GM10266 (cell line): ENCODE measurements at regions not wholly inside any gene's neighbourhood (a gene's known extent, or its start where the extent isn't known, plus 50 kb on each side); places are given as distances from the start of the nearest gene placed in this dataset.

Source experiments
- DNase-seq: peaks from one replicate; pipeline ENCODE4 v3.0.0; 2012; ENCODE audit errors: extremely low spot score
- TF ChIP-seq, protein P1 (sequence below): IDR thresholded peaks from 2 replicates; pipeline ENCODE4 v1.5.1; 2012; ENCODE audit warnings: mild to moderate bottlenecking, low read depth; ENCODE audit not compliant: control insufficient read depth, insufficient read depth; ENCODE audit errors: missing control alignments

DNA sequence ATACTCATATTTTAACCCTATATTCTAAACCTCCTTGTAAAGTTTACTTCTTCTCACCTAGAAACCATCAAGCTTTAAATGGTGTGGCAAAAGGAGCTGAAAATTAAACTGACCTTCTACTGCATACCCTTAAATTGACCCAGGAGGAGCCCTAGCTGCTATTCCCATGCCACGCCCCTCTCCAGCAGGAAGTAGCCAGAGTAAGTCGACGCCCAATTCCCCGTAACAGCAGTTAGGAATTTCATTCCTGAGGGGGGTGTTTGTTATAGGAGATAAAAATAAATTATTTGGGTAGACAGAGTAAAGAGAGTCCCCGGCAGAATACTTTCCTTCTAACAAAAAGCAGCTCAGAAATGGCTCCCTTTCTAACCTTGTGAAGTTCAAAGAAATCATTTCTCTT lies 111.8 kb upstream of the FAM174A start:
- DNase-seq, result no peak
- TF ChIP-seq, protein P1, sequence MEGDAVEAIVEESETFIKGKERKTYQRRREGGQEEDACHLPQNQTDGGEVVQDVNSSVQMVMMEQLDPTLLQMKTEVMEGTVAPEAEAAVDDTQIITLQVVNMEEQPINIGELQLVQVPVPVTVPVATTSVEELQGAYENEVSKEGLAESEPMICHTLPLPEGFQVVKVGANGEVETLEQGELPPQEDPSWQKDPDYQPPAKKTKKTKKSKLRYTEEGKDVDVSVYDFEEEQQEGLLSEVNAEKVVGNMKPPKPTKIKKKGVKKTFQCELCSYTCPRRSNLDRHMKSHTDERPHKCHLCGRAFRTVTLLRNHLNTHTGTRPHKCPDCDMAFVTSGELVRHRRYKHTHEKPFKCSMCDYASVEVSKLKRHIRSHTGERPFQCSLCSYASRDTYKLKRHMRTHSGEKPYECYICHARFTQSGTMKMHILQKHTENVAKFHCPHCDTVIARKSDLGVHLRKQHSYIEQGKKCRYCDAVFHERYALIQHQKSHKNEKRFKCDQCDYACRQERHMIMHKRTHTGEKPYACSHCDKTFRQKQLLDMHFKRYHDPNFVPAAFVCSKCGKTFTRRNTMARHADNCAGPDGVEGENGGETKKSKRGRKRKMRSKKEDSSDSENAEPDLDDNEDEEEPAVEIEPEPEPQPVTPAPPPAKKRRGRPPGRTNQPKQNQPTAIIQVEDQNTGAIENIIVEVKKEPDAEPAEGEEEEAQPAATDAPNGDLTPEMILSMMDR, result no peak

DNA sequence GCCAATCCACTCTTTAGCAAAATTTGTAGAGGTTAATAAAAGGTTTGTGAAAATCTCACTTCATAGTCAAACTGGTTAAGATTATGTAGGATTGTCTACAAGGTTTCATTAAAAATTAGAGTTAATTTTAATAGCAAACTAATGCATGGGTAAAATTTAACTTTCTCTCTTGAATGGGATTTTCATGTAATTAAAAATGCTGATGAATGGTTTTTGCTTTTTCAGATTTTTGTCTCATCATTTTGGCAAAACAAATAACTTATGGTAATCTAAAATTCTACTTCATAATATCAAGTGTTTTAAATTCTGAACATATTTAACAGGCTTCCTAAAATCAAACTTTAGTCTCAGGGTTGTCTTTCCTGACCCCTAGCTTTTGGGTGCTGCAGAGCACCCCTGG lies 113.8 kb upstream of the FAM174A start:
- DNase-seq, result no peak
- TF ChIP-seq, protein P1, result no peak

DNA sequence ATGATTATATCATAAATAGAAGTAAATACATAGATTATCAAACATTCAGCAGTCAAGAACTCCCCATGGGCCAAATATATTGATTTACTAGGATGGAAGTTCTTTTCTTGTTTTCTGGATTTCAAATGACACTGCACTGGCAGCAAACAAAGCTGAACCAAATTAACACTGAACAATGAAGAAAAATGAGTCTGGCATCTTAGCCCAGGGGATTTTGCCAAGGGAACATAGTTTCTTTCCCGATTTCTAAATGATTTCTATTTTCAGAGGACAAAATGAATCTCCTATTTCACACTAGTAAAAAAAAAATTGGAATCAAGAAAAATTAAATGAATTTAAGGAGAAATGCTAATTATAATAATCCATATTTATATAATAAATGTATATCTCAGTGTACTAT lies 116.9 kb upstream of the FAM174A start:
- no peak for DNase-seq
- TF ChIP-seq, protein P1, result no peak

DNA sequence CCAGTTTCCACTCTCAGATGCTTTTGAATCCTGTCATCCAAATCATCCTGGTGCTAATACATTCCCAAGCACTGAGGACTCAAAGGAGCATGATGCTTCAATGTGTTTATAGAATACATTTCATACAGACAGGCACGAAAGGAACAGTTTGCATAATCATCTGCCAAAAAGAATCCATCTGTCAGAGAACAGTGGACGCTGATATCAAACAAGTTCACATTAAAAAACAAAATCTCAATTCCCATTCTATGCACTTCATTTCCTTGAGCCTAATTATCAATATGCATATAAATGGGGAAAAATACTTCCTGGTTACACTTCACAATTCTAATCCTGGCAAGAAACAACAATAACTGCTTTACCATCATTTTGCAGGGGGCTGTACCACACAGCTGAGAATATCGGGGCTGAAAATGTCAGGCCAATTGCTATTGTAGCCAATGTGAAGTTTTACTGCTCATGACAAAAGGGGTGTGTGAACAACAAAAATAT lies 125.5 kb upstream of the FAM174A start:
- TF ChIP-seq, protein P1, result no peak
- no peak for DNase-seq

DNA sequence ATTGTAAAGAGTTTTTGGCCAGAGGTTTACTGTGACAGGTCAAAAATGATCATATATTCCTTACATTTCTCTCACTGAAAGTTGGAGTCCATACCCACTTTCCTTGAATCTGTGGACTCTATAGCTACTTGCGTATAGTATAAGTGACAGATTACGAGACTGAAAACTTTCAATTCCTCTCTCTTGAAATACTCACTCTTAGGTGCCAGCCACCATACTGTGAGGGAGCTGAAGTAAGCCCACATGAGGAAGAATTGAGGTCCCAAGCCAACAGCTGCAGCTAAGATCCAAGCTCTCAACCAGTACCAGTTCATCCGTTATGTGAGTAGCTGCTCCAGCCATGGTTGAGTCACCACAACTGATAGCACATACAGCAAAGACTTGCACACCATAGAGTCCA lies 128.1 kb upstream of the FAM174A start:
- TF ChIP-seq, protein P1, result no peak
- DNase-seq, result no peak

DNA sequence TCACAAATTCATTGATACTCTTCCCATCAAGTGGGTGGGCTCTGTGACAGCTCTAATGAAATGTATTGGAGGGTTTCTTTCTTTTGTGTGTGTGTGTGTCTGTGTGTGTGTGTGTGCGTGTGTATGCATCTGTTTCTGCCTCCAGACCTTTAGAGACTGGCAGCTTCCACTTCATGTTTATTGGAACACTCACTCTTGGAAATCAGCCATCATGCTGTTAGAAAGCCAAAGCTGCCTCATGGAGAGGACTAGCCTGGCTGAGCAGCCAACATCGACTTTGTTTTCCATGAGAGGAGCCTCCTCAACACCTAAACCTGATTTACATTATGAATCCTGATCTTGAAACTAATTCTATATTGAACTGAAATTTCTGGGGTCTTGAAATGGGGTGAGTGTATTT lies 128.5 kb upstream of the FAM174A start:
- TF ChIP-seq, protein P1, result no peak
- no peak for DNase-seq

DNA sequence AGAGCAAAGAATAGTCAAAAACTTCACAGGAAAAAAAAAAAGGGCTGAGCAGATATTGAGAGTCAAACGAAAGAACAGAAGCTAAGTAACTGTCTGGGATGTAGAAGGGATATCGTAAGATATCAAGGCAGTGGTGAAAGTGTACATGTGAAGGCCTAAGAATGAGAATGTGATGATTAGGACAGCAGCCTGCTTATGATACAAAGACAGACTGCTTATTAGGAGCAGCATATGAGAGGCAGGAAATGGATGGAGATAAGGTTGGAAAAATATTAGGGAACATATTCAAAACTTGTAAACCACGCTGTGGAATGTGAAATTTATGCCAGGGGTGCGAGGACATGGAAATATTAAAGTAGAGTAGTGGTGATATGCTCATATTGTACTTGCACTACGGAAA lies 133.1 kb upstream of the FAM174A start:
- DNase-seq, result no peak
- TF ChIP-seq, protein P1, result no peak
